Cardiac fibroblast (primary cell): ENCODE measurements at regions not wholly inside any gene's neighbourhood (a gene's known extent, or its start where the extent isn't known, plus 50 kb on each side); places are given as distances from the start of the nearest gene placed in this dataset.
"Not testable (repeated sequence)": the region's sequence is repeated elsewhere in the genome, so short reads cannot be mapped to it uniquely, and the experiment has no call there.

Source experiments
- DNase-seq, 2 donors: peaks; one replicate each; pipeline versions ENCODE4 v3.0.0 to v3.0.0-alpha.2; 2010; ENCODE audit warnings: low read depth in 2 of 2
- H3K4me3 ChIP-seq, 2 donors: replicated peaks in 1 of 2; 1 replicate in 1 of 2; 2 replicates in 1 of 2; pipeline ENCODE4 v1.5.1; 2011; ENCODE audit warnings: low read depth in 2 of 2, low read length in 2 of 2, mild to moderate bottlenecking in 2 of 2, moderate library complexity in 1 of 2
- TF ChIP-seq, protein P1 (sequence below): IDR thresholded peaks from one replicate; pipeline ENCODE4 v1.5.1; 2011; ENCODE audit warnings: low read depth, mild to moderate bottlenecking, low read length, inconsistent platforms

GRCh38 chr14:78022059-78022458, 148.1 kb upstream of the NRXN3 start:
- DNase-seq, result peak; percentile 36 to 49
- TF ChIP-seq, protein P1, sequence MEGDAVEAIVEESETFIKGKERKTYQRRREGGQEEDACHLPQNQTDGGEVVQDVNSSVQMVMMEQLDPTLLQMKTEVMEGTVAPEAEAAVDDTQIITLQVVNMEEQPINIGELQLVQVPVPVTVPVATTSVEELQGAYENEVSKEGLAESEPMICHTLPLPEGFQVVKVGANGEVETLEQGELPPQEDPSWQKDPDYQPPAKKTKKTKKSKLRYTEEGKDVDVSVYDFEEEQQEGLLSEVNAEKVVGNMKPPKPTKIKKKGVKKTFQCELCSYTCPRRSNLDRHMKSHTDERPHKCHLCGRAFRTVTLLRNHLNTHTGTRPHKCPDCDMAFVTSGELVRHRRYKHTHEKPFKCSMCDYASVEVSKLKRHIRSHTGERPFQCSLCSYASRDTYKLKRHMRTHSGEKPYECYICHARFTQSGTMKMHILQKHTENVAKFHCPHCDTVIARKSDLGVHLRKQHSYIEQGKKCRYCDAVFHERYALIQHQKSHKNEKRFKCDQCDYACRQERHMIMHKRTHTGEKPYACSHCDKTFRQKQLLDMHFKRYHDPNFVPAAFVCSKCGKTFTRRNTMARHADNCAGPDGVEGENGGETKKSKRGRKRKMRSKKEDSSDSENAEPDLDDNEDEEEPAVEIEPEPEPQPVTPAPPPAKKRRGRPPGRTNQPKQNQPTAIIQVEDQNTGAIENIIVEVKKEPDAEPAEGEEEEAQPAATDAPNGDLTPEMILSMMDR, result peak; percentile 51
- no peak overlapping the region for H3K4me3 ChIP-seq

DNA sequence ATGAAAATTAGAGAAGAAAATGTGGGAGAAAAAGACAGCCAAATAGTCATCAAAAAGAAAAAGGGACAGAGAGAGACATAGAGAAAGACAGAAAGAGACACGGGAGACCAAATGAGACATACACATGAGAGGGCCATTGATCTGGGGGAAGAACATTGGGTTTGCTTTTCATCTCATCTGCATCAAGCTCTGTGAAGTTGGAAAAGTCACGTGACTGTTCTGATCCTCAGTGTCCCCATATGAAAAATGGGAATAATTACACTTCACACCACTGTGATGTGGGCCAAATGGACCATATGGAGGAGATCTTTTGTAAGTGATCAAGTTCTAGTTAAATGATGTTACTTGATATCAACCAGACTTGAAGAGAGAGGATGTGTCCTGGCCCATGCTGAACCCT, 147.1 kb upstream of the NRXN3 start:
- DNase-seq, result no peak
- TF ChIP-seq, protein P1, result no peak
- no peak overlapping the region for H3K4me3 ChIP-seq

DNA sequence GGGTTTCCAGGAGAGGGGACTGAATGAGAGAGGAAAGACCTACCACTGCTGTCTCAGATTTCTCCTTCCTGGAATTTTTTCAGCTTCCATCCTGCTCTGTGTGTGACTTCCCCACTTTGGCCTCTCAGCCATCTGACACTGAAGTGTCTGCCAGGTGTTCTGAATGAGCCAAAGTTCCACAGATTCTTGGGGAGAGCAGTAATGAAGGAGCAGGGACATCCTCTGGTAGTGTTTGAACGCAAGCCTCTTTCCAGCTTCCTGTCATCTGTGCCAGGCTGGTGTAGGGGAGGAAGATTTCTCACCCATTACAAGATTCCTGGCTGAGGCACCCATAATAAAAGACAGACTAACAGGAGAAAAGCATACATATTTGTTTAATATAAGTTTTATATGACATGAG, 141.7 kb upstream of the NRXN3 start:
- DNase-seq, result no peak
- TF ChIP-seq, protein P1, result no peak
- no peak overlapping the region for H3K4me3 ChIP-seq

GRCh38 chr14:78029601-78030372, 140.4 kb upstream of the NRXN3 start:
- TF ChIP-seq, protein P1, result no peak
- no peak for DNase-seq
- no peak overlapping the region for H3K4me3 ChIP-seq

- no peak overlapping the region for H3K4me3 ChIP-seq
- DNase-seq, result no peak
- TF ChIP-seq, protein P1, result no peak
Measured at GRCh38 chr14:78043349-78043748, 126.8 kb upstream of the NRXN3 start.

- H3K4me3 ChIP-seq, result no peak overlapping the region
- TF ChIP-seq, protein P1, result no peak
- DNase-seq, result no peak
Measured at GRCh38 chr14:78048120-78048519, 122.1 kb upstream of the NRXN3 start.

DNA sequence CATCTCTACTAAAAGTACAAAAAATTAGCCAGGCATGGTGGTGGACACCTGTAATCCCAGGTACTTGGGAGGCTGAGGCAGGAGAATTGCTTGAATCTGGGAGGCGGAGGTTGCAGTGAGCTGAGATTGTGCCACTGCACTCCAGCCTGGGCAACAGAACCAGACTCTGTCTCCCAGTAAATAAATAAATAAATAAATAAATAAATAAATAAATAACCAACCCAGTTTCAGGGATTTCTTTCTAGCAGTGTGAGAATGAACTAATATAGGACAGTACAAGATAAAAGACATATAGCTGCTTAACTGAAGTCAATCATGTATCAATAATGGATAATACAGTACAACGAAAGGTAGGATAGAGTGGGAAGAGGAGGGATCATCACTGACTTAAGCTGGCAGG, 113.3 kb upstream of the NRXN3 start:
- not testable (repeated sequence) for H3K4me3 ChIP-seq, DNase-seq
